GM18858 (cell line): ENCODE measurements at regions not wholly inside any gene's neighbourhood (a gene's known extent, or its start where the extent isn't known, plus 50 kb on each side); places are given as distances from the start of the nearest gene placed in this dataset.
"Not testable (repeated sequence)": the region's sequence is repeated elsewhere in the genome, so short reads cannot be mapped to it uniquely, and the experiment has no call there.

Source experiments
- ATAC-seq: cut with Tn5 transposase; IDR thresholded peaks from one replicate; pipeline ENCODE4 v1.9.1; 2021; ENCODE audit not compliant: unreplicated experiment

DNA sequence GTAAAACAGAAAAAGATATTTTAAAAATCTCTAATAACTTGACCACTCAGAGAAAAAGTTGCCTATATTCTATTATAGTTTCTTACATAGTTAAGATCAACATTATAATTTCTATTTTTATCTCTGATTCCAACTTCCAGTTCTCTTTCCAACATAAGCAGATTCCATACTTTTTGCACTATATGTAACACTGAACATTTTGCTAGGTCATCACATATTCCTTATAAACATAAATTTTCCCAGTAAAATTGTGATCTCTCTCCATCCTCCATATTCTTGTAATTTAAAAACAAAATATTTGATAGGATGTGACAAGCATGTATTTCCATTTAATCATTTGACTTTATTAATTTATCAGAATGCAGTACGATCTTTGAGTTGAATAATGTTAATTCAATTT, 170.4 kb upstream of the THSD7A start:
- no peak for ATAC-seq

DNA sequence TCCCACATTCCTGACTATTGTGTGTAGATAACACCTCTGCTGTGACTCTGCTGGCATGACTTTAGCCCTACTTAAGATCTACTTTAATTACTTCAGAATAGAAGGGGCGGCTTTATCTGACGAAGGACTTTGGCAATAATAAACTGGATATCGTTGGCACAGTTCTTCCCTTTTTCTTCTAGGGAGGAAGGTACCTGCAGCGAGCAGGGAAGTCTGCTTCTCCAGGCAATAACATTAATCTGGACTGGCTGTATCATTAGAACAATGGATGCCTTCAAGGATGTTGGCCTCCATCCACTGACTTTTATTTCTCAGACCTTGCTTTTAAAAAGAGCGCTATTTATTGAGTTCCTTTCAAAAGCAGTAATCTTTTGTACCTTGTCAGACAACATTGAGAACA, 172.6 kb upstream of the THSD7A start:
- ATAC-seq = no peak

DNA sequence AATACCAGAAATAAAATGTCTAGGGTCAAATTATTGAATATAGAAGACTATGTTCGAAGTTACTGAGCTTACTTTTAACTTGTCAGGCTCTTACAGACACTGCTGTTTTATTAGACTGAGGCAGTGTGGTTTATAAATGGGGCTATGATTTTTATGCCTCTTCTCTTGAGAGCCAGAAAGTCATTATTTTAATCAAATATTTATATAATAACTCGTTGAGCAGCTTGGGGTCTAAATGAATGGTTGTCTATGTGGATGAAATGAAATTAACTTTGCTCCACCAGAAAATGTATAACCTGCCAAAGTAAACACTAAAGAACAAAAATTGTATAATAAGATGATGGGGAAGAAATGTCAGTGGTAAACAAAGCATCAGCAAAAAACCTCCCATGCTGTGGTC, 175.6 kb upstream of the THSD7A start:
- no peak for ATAC-seq

DNA sequence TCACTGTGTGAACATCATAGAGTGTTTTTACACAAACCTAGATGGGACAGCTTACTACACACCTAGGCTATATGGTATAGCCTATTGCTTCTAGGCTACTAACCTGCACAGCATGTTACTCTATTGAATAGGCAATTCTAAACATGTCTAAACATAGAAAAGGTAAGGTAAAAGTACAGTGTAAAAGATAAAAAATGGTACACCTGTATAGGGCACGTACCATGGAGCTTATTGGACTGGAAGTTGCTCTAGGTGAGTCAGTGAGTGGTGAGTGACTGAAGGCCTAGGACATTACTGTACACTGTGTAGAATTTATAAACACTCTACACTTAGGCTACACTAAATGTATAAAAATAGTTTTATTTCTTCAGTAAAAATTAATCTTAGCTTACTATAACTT, 182.0 kb upstream of the THSD7A start:
- ATAC-seq = no peak

DNA sequence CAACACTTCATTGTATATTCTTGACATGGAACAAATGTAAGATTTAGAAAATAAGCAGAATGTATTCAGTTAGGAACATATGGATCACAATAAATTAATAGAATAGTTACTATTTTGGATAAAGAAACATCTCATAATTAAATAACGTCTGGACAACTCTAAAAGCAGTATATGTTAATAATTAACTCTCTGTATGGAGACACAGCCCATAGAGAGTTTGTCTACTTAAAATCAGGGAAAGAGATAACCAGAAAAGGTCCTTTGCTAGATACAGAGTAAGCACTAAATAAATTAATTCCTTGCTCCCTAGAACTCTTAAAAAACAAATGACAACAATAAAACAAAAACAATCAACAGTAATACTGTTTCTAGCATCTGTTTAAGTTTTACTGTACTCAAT, 184.4 kb upstream of the THSD7A start:
- no peak for ATAC-seq

DNA sequence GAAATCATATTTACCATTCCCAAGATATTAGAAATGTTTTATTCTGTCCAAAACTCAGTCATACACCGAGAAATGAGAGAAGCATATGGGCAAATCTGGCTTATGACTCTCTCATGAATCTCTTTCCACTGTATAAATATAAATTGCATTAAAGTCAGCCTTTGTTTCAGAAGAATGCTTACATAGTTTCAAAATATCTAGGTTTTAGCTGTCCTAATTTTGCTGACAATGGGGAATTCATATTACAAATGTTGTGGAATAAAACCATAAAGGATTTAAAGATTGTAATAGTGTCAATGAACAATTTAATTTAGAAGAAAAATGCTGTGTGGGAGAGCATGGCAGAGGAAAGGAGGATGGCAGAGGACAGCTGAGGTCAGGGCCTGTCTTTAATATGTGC, 185.0 kb upstream of the THSD7A start:
- ATAC-seq = no peak

DNA sequence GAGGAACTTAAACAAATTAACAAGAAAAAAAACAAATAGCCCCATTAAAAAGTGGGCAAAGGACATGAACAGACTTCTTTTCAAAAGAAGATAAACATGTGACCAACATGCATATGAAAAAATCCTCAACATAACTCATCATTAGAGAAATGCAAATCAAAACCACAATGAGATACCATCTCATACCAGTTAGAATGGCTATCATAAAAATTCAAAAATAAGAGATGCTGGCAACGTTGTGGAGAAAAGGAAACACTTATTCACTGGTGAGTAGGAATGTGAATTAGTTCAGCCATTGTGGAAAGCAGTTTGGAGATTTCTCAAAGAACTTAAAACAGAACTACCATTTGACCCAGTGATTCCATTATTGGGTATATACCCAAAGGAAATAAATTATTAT, 189.1 kb upstream of the TMEM106B start:
- not testable (repeated sequence) for ATAC-seq

DNA sequence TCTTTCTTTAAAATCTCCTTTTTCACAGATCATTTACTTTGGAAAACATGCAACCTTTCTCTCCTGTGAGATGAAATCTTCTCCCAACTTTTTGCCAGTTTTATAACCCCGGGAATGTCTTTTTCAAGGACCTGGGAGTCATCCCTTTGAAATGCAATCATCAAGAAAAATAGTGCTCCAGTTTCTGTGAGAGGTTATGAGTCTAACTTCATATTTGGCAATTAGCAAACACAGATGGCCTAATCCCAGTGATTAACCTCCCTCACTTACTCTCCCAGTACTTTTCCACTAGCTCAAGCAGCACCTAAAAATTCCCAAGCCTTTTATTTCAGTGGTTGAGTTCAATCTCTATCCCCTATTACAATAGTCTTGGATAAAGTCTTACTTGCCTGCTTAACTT, 185.8 kb upstream of the TMEM106B start:
- ATAC-seq = no peak

DNA sequence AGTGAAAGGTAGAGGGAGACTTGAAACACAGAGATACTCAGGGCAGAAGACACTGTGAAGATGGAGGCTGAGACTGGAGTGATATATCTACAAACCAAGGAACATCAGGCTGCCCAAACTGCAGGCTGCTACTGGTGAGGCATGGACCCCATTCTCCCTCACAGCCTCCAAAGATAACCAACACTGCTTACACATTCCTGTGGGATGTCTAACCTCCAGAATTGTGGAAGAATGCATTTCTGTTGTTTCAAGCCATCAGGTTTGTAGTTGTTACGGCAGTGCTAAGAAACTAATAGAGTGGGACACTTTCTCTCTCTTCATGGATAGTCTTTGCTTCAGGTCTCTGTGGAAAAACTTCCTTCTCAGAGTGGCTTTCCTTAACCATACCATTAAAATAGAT, 182.6 kb upstream of the TMEM106B start:
- ATAC-seq = no peak

DNA sequence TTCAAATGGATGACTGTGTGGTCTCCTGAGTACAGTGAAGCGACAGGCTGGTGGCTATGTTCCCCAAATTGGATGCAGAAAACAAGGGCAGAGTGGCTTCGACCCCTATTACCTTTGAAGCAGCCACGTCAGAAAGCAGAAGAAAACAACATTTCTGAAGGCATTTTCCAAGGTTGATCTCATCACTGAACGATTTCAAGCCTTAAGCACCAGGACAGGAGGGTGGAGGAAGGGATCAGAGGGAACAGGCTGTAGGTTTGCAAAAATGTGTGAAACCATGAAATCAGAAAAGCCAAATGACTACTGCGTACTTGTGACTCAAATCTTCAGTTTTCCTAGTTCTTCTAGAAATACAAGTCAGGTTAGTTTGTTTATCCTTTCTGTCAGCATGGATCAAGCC, 181.0 kb upstream of the TMEM106B start:
- no peak for ATAC-seq

DNA sequence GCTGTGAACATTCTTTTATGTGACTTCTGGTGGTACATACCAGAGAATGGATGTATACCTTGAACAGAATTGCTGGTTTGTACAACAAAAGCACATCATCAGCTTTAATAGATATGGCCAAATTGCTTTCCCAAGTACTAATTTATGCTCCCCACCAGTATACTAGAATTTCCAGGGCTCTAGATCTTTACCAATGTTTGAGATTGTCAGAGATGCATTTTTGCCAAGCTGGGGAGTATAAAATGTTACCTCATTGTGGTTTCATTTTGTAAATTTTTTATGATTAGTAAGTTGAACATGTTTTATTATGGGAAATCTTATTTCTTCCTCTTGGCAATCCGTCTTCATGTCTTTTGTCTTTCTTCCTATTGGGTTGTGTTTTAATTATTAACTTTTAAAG, 179.9 kb upstream of the TMEM106B start:
- ATAC-seq = no peak

DNA sequence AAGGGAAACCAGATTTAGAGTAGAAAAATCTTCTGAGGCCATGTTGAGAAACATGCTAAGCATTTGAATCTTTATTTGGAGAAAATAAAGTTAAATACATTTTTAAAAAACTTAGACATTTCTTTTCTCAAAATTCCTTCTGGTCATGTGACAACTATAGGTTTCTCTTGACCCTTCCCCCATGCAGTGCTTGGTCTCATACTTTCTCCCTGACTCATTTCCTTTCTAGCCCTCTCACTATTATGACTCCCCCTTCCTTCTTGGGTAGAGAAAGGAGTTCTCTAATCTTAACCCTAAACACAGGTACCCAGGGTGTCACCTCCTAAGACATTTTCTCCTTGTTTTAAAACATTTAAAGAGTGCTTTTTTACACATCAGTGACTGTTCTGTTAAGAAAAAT, 179.5 kb upstream of the TMEM106B start:
- no peak for ATAC-seq

DNA sequence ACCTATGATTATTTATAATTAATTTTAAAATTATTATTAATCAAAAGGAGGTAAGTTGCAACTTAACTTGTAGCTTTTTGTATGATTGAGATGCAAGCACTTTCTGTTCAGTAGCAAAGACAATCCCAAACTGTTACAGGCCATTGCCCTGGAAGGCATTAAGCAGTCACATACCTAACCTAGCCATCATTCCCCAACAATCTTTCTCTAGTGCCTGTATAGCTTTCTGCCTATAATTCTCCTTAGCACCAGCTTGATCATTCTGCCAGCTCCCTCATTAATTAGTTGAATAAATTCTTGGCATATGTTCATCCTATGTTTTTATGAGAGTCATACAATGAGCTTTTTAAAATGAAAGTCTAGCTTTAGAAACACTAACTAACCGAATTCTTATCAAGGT, 178.9 kb upstream of the TMEM106B start:
- ATAC-seq = no peak

DNA sequence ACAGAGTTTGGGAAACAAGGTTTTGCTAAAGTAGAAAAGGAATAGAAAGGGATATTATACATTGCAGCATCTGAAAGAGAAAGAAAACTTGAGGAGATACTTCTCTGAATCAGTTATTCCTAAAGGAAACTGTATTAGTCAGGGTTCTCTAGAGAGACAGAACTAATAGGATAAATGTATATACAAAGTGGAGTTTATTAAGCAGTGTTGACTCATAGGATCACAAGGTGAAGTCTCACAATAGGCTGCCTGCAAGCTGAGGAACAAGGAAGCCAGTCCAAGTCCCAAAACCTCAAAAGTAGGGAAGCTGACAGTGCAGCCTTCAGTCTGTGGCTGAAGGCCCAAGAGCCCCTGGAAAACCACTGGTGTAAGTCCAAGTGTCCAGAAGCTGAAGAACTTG, 167.6 kb upstream of the TMEM106B start:
- ATAC-seq = not testable (repeated sequence)

DNA sequence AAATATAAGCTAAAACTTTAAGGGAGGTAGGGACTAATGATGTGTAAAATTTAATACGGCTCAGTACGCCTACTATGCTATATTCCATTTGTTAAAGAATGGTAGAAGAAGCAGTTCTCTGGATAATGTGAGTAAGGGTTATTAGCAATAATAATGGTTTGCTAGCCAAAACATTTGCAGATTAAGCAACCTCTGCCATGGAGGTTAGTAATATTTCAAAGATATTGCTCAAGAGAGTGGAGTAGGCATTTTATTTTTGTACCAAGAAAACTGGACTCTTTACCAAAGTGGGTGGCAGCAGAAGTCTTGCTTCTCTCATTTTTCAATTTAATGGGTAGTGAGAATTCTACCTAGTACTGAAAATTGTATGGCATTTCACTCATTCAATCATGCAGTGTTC, 158.9 kb upstream of the TMEM106B start:
- no peak for ATAC-seq

DNA sequence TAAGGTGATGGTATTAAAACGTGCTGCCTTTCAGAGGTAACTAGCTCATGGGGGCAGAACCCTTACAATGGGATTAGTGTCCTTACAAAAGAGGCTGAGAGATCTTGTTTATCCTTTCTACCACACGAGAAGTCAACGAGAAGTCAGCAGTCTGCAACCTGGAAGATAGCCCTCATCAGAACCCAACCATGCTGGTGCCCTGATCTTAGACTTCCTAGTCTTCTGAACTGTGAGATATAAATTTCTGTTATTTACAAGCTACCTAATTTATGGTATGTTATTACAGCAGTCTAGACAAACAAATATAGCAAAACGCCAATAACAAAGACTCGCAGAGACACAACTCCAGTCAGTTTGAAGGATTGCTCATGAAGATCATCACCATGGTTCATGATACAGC, 157.5 kb upstream of the TMEM106B start:
- ATAC-seq = no peak

DNA sequence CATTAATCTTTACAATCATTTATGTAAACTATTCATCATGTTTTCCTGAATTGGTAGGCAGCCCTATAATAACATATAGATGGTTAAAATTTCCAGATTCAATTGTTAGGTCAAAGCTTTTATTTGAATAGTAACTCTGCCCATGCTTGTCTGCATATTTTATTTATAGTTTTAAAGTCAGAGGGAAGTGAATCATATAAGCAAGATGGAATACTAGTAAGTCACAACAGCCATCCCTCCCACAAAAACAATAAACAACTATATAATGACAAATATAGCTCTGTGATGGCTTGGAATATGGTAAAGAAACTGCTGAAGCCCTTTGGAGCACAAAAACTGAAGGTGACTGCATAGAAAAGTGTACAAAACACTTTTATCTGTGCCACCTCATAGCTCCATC, 156.3 kb upstream of the TMEM106B start:
- ATAC-seq = no peak

DNA sequence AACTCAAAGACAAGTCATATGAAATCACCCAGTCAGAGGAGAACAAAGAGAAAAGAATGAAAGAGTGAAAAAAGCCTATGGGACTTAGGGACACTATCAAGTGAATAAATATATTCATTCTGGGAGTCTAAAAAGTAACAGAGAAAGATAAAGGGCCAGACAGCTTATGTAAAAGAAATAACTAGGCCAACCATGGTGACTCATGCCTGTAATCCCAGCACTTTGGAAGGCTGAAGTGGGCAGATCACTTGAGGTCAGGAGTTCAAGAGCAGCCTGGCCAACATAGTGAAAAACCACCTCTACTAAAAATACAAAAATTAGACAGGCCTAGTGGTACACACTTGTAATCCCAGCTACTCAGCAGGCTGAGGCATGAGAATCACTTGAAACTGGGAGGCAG, 154.7 kb upstream of the TMEM106B start:
- no peak for ATAC-seq

DNA sequence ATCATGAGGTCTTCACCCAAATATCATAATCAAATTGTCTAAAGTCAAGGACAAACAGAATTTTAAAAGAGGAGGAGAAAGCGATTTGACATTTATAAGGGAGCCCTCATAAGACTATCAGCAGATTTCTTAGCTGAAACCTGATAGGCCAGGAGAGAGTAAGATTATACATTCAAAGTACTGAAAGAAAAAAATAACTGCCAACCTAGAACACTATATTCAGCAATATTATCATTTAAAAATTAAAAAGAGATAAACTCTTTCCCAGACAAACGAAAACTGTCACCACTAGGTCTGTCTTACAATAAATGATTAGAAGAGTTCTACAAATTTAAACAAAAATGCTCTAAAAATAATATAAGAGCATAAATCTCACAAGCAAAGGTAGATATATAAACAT, 154.1 kb upstream of the TMEM106B start:
- no peak for ATAC-seq

DNA sequence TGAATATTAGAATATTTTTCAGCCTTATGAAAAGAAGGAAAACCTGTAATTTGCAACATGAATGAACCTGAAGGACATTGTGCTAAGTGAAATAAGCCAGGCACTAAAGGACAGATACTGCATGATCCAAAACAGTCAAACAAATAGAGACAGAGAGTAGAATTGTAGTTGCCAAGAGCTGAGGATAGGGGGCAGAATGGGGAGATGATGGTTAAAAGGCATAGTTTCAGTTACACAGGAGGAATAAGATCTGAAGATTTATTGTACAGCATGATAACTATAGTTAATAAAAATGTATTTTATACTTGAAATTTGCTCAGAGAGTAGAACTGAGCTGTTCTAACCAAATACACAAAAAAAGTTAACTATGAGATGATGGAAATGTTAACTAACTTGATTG, 149.0 kb upstream of the TMEM106B start:
- no peak for ATAC-seq

DNA sequence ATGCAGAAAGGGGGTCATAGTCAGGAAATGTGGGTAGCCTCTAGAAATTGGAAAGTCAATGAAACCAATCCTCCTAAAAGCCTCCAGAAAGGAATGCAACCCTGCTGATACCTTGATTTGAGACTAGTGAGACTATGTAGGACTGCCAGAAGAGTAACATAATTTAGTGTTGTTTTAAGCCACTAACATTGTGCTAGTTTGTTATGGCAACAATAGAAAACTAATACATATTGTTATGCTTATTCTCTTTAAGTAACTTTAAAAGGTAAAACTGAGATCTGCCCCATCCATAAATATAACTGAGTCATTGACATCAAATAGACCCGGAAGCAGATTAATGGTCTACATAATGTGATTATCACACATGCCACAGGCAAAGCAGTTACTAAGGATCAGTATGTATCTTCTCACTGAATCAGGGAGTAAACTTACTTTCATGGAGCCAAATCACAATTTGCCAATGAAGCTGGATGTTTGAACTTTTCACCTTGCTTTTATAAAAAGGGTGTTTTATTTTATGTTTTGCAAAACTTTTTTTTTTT, 146.4 kb upstream of the TMEM106B start:
- no peak for ATAC-seq

DNA sequence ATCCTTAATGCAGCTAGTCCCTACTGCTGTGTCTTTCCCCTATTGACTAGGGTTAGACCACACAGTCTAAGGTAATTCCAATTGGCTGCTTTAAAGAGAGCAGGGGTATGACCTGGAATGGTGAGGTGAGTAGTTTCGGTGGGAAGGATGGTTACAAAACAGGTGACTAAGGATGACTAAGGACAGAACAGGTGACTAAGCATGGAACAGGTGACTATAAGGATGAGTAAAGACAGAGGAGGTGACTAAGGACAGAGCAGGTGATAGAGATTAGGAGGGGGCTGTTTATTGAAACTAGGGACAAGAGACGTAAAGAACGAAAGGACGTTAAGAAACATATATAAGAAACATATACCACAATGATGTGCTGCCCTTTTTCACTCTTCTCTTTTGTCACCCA, 145.1 kb upstream of the TMEM106B start:
- no peak for ATAC-seq

DNA sequence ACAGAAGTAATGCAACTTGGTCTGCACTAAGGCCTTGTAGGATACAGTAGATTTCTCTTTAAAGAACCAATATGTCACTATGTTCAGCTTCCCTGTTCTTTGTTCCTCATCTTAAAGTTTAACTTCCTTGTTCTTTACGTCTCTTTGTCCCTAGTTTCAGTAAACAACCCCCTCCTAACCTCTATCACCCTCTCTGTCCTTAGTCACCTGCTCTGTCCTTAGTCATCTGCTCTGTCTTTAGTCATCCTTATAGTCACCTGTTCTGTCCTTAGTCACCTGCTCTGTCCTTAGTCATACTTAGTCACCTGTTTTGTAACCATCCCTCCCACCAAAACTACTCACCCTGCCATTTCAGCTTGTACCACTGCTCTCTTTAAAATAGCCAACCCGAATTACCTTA, 144.6 kb upstream of the TMEM106B start:
- ATAC-seq = no peak
